LHCN-M2 (cell line): ENCODE measurements at regions not wholly inside any gene's neighbourhood (a gene's known extent, or its start where the extent isn't known, plus 50 kb on each side); places are given as distances from the start of the nearest gene placed in this dataset.
A peak's percentile ranks its signal among the peaks of the same experiment; 100 is the strongest.
"Not testable (repeated sequence)": the region's sequence is repeated elsewhere in the genome, so short reads cannot be mapped to it uniquely, and the experiment has no call there.

Experiments used
- DNase-seq: peaks from one replicate; pipeline ENCODE4 v3.0.0-alpha.2; 2012; ENCODE audit warnings: low read depth

GRCh38 chr22:22296047-22296446 is 51.5 kb downstream of the VPREB1 start:
- DNase-seq: not testable (repeated sequence)

DNA sequence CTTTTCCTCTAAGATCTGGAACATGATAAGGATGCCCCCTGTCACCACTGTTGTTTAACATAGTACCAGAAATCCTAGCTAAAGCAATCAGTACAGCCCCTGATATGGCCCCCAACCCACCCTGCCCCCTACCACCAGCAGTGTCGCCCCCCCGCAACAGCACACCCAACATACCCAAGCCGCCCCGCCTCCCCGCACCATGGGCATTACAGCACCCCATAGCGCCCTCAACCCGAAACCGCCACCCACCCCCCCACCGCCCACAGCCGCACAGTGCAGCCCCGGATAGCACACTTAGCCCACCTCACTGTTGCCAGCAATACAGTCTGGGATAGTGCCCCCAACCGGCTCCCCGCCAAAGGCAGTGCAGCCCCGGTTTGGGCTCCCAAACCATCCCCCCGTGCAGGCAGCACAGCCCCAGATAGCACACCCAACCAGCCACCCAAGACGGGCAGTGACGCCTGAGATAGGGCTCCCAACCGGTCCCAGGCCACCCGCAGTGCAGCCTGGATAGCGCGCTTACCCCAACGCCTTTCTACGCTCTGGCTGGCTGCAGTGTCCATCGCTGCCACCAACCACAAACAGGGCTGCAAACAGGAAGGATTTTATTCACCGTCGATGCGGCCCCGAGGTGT is 52.7 kb downstream of the VPREB1 start:
- peak; percentile 7 for DNase-seq

GRCh38 chr22:22297794-22298653 is 53.4 kb downstream of the VPREB1 start:
- DNase-seq: peak; percentile 59

GRCh38 chr22:22298654-22299009 is 54.0 kb downstream of the VPREB1 start:
- DNase-seq: not testable (repeated sequence)

GRCh38 chr22:22300511-22300910 is 55.9 kb downstream of the VPREB1 start:
- DNase-seq: not testable (repeated sequence)

DNA sequence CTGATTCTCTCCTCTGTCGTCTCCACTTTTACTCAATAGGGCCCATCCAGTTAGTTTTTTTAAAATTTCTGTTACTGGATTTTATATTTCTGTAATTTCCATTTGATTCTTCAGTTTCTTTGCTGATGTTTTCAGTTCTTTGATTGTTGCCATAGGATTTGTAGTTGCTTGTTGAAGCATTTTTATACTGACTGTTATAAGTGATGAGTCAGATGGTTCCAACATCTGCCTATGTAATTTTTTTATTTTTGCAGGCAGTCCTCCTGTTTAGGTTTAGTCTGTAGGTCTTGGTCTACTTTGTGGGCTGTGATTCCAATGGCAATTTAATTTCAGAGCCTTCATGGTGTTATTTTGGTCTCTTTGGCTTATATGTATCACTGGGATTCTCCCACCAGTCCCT is 56.4 kb downstream of the VPREB1 start:
- DNase-seq: not testable (repeated sequence)

- no peak for DNase-seq
These were observed 72.0 kb downstream of the VPREB1 start for GRCh38 chr22:22316589-22316988.

DNA sequence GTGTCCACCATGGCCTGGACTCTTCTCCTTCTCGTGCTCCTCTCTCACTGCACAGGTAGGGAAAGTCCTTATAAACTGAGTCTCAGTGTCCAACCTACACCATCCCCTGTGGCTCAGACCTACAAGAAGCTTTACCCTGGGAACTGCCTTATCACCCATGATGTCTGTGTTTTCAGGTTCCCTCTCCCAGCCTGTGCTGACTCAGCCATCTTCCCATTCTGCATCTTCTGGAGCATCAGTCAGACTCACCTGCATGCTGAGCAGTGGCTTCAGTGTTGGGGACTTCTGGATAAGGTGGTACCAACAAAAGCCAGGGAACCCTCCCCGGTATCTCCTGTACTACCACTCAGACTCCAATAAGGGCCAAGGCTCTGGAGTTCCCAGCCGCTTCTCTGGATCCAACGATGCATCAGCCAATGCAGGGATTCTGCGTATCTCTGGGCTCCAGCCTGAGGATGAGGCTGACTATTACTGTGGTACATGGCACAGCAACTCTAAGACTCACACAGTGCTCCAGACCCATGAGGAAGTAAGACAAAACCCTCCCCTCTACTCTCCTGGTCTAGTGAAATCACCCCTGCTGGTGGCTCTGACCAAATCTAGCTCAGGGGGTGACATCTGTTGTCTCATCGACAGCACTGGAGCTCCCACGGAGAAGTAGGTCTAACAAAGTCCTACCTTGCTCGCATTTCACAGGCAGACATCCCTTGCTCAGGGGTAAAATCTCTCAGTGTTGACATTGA is 74.3 kb downstream of the VPREB1 start:
- no peak for DNase-seq

DNA sequence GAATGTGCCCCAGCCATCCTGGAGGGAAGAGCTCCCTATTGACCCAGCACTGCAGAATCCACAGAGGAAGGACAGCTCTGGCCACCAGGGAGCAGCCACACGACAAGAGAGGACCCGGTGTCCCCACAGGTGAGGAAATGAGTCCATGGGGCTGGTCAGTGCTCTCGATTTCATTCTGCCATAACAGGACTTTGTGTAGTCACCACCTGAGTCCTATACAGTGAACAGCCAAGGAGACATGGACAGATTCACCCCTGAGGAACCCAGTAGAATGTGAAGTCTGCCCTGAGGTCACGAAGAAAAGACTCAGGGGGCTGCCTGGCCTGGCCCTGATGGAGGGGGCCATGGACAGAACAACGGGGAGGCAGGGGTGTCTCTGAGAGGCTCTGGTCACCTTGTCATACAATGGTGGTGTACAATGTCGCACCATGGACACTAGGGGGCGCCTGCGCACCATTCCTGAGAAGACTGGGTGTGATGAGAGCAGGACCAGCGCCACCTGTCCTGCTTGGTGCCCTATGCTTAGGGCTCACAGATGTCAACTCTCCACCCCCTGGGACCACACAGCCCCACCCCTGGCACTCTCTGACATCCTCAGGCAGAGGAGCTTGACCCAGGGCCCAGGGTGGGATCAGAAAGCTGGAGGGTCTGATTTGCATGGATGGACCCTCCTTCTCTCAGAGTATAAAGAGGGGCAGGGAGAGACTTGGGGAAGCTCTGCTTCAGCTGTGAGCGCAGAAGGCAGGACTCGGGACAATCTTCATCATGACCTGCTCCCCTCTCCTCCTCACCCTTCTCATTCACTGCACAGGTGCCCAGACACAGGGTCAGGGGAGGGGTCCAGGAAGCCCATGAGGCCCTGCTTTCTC is 77.4 kb downstream of the VPREB1 start:
- peak; percentile 56 for DNase-seq

DNA sequence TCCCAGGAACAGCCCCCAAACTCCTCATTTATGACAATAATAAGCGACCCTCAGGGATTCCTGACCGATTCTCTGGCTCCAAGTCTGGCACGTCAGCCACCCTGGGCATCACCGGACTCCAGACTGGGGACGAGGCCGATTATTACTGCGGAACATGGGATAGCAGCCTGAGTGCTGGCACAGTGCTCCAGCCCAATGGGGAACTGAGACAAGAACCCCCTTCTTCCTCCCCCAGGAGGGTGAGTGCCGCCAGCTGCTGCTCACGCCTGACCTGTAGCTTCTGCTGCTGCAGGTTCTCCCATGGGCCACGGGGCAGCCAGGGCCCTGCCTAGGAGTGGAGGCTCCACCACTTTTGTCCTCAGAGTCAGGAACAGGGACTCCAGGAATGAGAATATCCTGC is 78.2 kb downstream of the VPREB1 start:
- no peak for DNase-seq

GRCh38 chr22:22327723-22328122 is 83.1 kb downstream of the VPREB1 start:
- DNase-seq: no peak

GRCh38 chr22:22329792-22330191 is 85.2 kb downstream of the VPREB1 start:
- DNase-seq: no peak

DNA sequence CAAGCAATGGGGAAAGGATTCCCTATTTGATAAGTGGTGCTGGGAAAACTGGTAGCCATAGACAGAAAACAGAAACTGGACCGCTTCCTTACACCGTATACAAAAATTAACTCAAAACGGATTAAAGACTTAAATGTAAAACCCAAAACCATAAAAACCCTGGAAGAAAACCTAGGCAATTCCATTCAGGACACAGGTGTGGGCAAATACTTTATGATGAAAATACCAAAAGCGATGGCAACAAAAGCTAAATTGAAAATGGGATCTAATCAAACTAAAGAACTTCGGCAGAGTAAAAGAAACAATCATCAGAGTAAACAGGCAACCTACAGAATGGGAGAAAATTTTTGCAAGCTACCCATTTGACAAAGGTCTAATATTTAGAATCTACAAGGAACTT is 91.1 kb downstream of the VPREB1 start:
- not testable (repeated sequence) for DNase-seq

GRCh38 chr22:22336333-22336732 is 91.7 kb downstream of the VPREB1 start:
- not testable (repeated sequence) for DNase-seq

GRCh38 chr22:22338778-22339177 is 94.2 kb downstream of the VPREB1 start:
- DNase-seq: not testable (repeated sequence)

- DNase-seq: no peak
These were observed 97.2 kb downstream of the VPREB1 start for GRCh38 chr22:22341736-22342135.

- no peak for DNase-seq
These were observed 98.4 kb downstream of the VPREB1 start for GRCh38 chr22:22342697-22343580.

DNA sequence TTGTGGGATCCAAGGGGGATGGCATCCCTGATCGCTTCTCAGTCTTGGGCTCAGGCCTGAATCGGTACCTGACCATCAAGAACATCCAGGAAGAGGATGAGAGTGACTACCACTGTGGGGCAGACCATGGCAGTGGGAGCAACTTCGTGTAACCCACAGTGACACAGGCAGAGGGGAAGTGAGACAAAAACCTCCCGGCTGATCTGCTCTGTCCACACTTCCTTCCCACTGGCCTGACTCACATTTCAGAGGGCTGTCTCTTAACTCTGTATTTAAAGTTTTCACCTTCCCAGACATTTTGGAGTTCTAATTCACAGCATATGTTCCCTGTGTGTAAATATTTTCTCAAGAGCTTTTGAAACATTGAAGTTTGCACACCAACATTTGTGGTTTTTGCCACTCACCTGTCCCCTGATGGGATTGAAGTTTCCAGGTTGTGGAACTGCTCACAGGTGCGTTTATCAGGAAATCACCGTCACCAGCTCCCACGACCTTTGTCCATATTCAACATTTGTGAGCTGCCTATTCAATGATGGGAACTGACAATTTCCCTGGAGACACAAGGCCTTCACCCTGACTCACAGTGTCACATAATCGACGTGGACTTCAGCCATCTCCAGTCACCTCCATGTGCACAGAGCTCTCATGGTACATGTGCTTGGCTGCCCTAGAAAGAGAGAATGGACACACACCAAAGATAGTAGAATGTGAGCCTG is 99.2 kb downstream of the VPREB1 start:
- DNase-seq: no peak

DNA sequence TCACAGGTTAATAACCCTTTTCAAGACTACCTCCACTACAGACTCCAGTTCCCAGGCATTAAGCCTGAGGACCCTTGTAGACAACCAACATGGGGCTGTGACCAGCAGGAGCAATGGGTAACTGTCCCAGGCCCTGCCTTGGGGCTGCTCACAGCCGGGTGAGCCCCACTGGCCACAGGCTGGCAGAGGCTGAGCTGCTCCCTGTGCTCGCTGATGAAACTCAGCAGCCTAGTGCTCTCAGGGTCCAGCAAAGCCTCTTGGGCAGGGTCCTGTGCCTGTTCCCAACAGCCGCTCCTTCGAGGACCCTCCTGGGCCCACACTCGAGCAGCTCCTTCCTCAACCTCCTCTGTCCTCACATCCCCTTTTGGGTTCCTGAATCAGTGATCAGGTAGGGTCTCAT is 99.8 kb downstream of the VPREB1 start:
- DNase-seq: no peak

DNA sequence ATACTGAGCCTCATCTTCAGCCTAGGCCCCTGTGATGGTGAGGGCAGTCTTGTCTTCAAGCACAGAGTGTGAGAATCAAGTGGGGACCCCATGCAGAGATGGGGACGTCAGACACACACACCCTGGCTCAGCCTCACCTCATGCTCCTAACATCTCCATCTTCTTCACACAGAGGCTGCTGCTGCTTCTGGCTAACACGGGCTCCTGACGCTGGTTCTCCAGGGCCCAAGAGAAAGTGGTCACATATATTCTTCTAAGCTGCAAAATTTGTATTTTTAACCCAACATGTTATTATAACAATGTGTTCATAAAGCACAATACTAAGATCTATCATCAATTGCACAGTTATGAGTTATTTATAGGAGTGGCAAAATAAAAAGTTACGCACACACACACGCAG is 101.2 kb downstream of the VPREB1 start:
- DNase-seq: no peak
